Neural cell (in vitro differentiated cells): ENCODE measurements at regions not wholly inside any gene's neighbourhood (a gene's known extent, or its start where the extent isn't known, plus 50 kb on each side); places are given as distances from the start of the nearest gene placed in this dataset.

Source experiments
- CTCF ChIP-seq: fragments of 450-650 bp; IDR thresholded peaks from 2 replicates; pipeline ENCODE4 v1.5.1; 2014; ENCODE audit warnings: antibody characterized with exemption, mild to moderate bottlenecking, moderate library complexity; ENCODE audit not compliant: poor library complexity, severe bottlenecking
- POLR2AphosphoS5 ChIP-seq: IDR thresholded peaks from 2 replicates; pipeline ENCODE4 v1.6.1; 2012
- SMC3 ChIP-seq: fragments of 450-650 bp; conservative IDR thresholded peaks from 2 replicates; pipeline ENCODE4 v1.6.1; 2014; ENCODE audit warnings: antibody characterized with exemption, mild to moderate bottlenecking, moderate library complexity; ENCODE audit not compliant: poor library complexity

DNA sequence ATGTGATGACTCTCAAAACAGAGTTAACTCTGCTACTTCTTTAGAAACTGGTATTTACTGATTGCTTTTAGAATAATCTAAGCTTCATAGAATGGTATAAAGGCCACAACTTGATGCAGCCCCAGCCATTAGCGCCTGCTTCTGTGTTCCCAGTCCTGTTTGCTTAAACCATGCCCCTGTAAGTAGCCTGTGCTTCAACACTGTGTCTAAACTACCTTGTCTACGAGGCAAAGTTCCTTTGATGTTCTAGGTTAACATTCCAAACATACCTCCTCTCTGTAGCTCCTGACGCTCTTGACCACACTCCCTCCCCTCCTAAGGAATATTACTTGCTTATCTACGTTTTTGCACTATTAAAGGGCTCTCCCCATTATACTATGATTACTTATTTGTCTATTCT lies 352.5 kb upstream of the ADGRL3 start:
- TF ChIP-seq POLR2AphosphoS5 = no peak
- TF ChIP-seq CTCF = no peak
- no peak for TF ChIP-seq SMC3
